Mesenchymal stem cell (in vitro differentiated cells and primary cell): ENCODE measurements at regions not wholly inside any gene's neighbourhood (a gene's known extent, or its start where the extent isn't known, plus 50 kb on each side); places are given as distances from the start of the nearest gene placed in this dataset.
A peak's percentile ranks its signal among the peaks of the same experiment; 100 is the strongest.

Experiments used
- DNase-seq: peaks from one replicate; pipeline ENCODE4 v3.0.0-alpha.2; 2013
- H2AFZ ChIP-seq: one replicate; pipeline ENCODE4 v1.6.1; 2013; ENCODE audit warnings: low read depth, mild to moderate bottlenecking, control low read depth, inconsistent platforms, low read length, moderate library complexity
- H2AK5ac ChIP-seq: 2 replicates; pipeline ENCODE4 v1.6.1; 2013; ENCODE audit warnings: low read length, moderate library complexity, mild to moderate bottlenecking, inconsistent platforms; ENCODE audit not compliant: severe bottlenecking
- H2BK120ac ChIP-seq: one replicate; pipeline ENCODE4 v1.6.1; 2013; ENCODE audit warnings: low read depth, mild to moderate bottlenecking, inconsistent platforms, low read length, moderate library complexity
- H2BK12ac ChIP-seq, 2 experiments: one replicate each; pipeline ENCODE4 v1.6.1; 2013; ENCODE audit warnings: inconsistent platforms in 2 of 2, low read length in 2 of 2, mild to moderate bottlenecking in 2 of 2, moderate library complexity in 2 of 2, control low read depth in 1 of 2
- H2BK15ac ChIP-seq: one replicate; pipeline ENCODE4 v1.6.1; 2013; ENCODE audit warnings: mild to moderate bottlenecking, low read depth, inconsistent platforms; ENCODE audit not compliant: poor library complexity, severe bottlenecking
- H2BK5ac ChIP-seq: 2 replicates; pipeline ENCODE4 v1.6.1; 2013; ENCODE audit warnings: low read depth, mild to moderate bottlenecking, low read length, control low read depth, inconsistent platforms; ENCODE audit not compliant: poor library complexity, severe bottlenecking
- H3K14ac ChIP-seq, 2 experiments: one replicate each; pipeline ENCODE4 v1.6.1; 2013; ENCODE audit warnings: inconsistent platforms in 2 of 2, low read length in 2 of 2, control low read depth in 1 of 2, mild to moderate bottlenecking in 1 of 2, moderate library complexity in 1 of 2
- H3K18ac ChIP-seq, 2 experiments: one replicate each; pipeline ENCODE4 v1.6.1; 2013; ENCODE audit warnings: inconsistent platforms in 2 of 2, low read length in 2 of 2, control low read depth in 1 of 2, low read depth in 1 of 2, mild to moderate bottlenecking in 1 of 2
- H3K23ac ChIP-seq, 2 experiments: one replicate each; pipeline ENCODE4 v1.6.1; 2013; ENCODE audit warnings: inconsistent platforms in 2 of 2, low read length in 2 of 2, mild to moderate bottlenecking in 2 of 2, moderate library complexity in 2 of 2, control low read depth in 1 of 2
- H3K27ac ChIP-seq: 2 replicates; pipeline ENCODE4 v1.5.1; 2013; ENCODE audit warnings: mild to moderate bottlenecking, moderate library complexity, low read length, control low read depth, inconsistent platforms; ENCODE audit not compliant: poor library complexity, severe bottlenecking
- H3K27me3 ChIP-seq, 2 experiments: 2 replicates each; pipeline versions ENCODE4 v1.6.1 to v1.7.0; 2013; ENCODE audit warnings: low read length in 2 of 2, mild to moderate bottlenecking in 2 of 2, moderate library complexity in 2 of 2, control low read depth in 1 of 2, inconsistent platforms in 1 of 2; ENCODE audit not compliant: control insufficient read depth in 1 of 2, insufficient read depth in 1 of 2
- H3K36me3 ChIP-seq, 2 experiments: 2 replicates each; pipeline versions ENCODE4 v1.6.1 to v1.7.0; 2013; ENCODE audit warnings: low read length in 2 of 2, control low read depth in 1 of 2, inconsistent platforms in 1 of 2, low read depth in 1 of 2, mild to moderate bottlenecking in 1 of 2; ENCODE audit not compliant: insufficient read depth in 2 of 2, control insufficient read depth in 1 of 2
- H3K4ac ChIP-seq, 2 experiments: one replicate each; pipeline ENCODE4 v1.6.1; 2013; ENCODE audit warnings: inconsistent platforms in 2 of 2, low read length in 2 of 2, mild to moderate bottlenecking in 2 of 2, moderate library complexity in 2 of 2, control low read depth in 1 of 2, low read depth in 1 of 2
- H3K4me1 ChIP-seq: 2 replicates; pipeline ENCODE4 v1.6.1; 2013; ENCODE audit warnings: low read depth, low read length, control low read depth; ENCODE audit not compliant: control insufficient read depth, insufficient read depth
- H3K4me2 ChIP-seq: 2 replicates; pipeline ENCODE4 v1.6.1; 2013; ENCODE audit warnings: low read length, mild to moderate bottlenecking, inconsistent platforms; ENCODE audit not compliant: poor library complexity, severe bottlenecking
- H3K4me3 ChIP-seq, 2 experiments: 2 replicates each; pipeline versions ENCODE4 v1.5.1 to v1.7.0; 2013; ENCODE audit warnings: low read length in 2 of 2, mild to moderate bottlenecking in 2 of 2, control low read depth in 1 of 2, low read depth in 1 of 2; ENCODE audit not compliant: insufficient read depth in 1 of 2
- H3K79me1 ChIP-seq: replicated peaks from 2 replicates; pipeline ENCODE4 v1.6.1; 2013; ENCODE audit warnings: mild to moderate bottlenecking, control low read depth, low read length, inconsistent platforms; ENCODE audit not compliant: poor library complexity, severe bottlenecking
- H3K9ac ChIP-seq: 2 replicates; pipeline ENCODE4 v1.7.0; 2013; ENCODE audit warnings: mild to moderate bottlenecking, low read length, moderate library complexity
- H3K9me3 ChIP-seq: 2 replicates; pipeline ENCODE4 v1.7.0; 2013; ENCODE audit warnings: mild to moderate bottlenecking, low read length; ENCODE audit not compliant: control insufficient read depth
- H4K8ac ChIP-seq: one replicate; pipeline ENCODE4 v1.6.1; 2013; ENCODE audit warnings: inconsistent platforms, mild to moderate bottlenecking, low read length, moderate library complexity
- H4K91ac ChIP-seq: one replicate; pipeline ENCODE4 v1.6.1; 2013; ENCODE audit warnings: mild to moderate bottlenecking, low read length, inconsistent platforms
- WGBS: methylation state at CpG from one replicate; pipeline ENCODE4 v1.1.7; 2013; ENCODE audit warnings: mixed read lengths; 5-methylcytosine and 5-hydroxymethylcytosine counted together

- no peak overlapping the region for H2BK12ac ChIP-seq
- no peaks in the 10 kb centered on the region for H3K9me3 ChIP-seq
- no peak overlapping the region for H4K8ac ChIP-seq
- no peak overlapping the region for H3K18ac ChIP-seq
- H2BK15ac ChIP-seq, result no peak overlapping the region
- WGBS, result 79% methylated on average over 5 of the region's 5 CpGs
- H3K27me3 ChIP-seq, result no peaks in the 10 kb centered on the region
- H3K36me3 ChIP-seq, result no peaks in the 10 kb centered on the region
- no peaks in the 10 kb centered on the region for H3K79me1 ChIP-seq
- no peak overlapping the region for H3K27ac ChIP-seq
- no peak overlapping the region for H3K14ac ChIP-seq
- no peak overlapping the region for H4K91ac ChIP-seq
- no peak overlapping the region for H2AFZ ChIP-seq
- H3K4me3 ChIP-seq, result no peak overlapping the region
- peak; percentile 15 for DNase-seq
- no peak overlapping the region for H2BK120ac ChIP-seq
- H3K4ac ChIP-seq, result no peak overlapping the region
- H2AK5ac ChIP-seq, result no peak overlapping the region
- no peak overlapping the region for H3K4me2 ChIP-seq
- no peak overlapping the region for H3K23ac ChIP-seq
- H3K4me1 ChIP-seq, result no peaks in the 10 kb centered on the region
- H3K9ac ChIP-seq, result no peak overlapping the region
- H2BK5ac ChIP-seq, result no peak overlapping the region
Measured at GRCh38 chr1:187203257-187203656, 374.5 kb downstream of the PLA2G4A start.

GRCh38 chr1:187212377-187212776 lies 383.6 kb downstream of the PLA2G4A start:
- H3K27ac ChIP-seq, result no peak overlapping the region
- H3K36me3 ChIP-seq, result no peaks in the 10 kb centered on the region
- H2AK5ac ChIP-seq, result no peak overlapping the region
- DNase-seq, result no peak
- H3K23ac ChIP-seq, result no peak overlapping the region
- 94% methylated on average over 2 of the region's 2 CpGs for WGBS
- no peak overlapping the region for H3K18ac ChIP-seq
- no peaks in the 10 kb centered on the region for H3K4me1 ChIP-seq
- H3K4me3 ChIP-seq, result no peak overlapping the region
- no peak overlapping the region for H2BK12ac ChIP-seq
- H2BK5ac ChIP-seq, result no peak overlapping the region
- H3K9ac ChIP-seq, result no peak overlapping the region
- H4K91ac ChIP-seq, result no peak overlapping the region
- no peak overlapping the region for H2BK15ac ChIP-seq
- H2BK120ac ChIP-seq, result no peak overlapping the region
- no peaks in the 10 kb centered on the region for H3K79me1 ChIP-seq
- H3K4ac ChIP-seq, result no peak overlapping the region
- H4K8ac ChIP-seq, result no peak overlapping the region
- H3K9me3 ChIP-seq, result no peaks in the 10 kb centered on the region
- no peak overlapping the region for H2AFZ ChIP-seq
- H3K4me2 ChIP-seq, result no peak overlapping the region
- no peaks in the 10 kb centered on the region for H3K27me3 ChIP-seq
- H3K14ac ChIP-seq, result no peak overlapping the region

- no CpG with 5 or more reads among the region's 2 CpGs for WGBS
- Histone ChIP-seq H2AK5ac (no peak overlapping the region), H2BK120ac (no peak overlapping the region)
Measured at GRCh38 chr1:187226396-187226795, 397.6 kb downstream of the PLA2G4A start.

GRCh38 chr1:187228790-187229189 lies 400.0 kb downstream of the PLA2G4A start:
- H3K14ac ChIP-seq, result no peak overlapping the region
- H3K9me3 ChIP-seq, result no peaks in the 10 kb centered on the region
- H2AK5ac ChIP-seq, result no peak overlapping the region
- H3K23ac ChIP-seq, result no peak overlapping the region
- H2BK120ac ChIP-seq, result no peak overlapping the region
- no peak overlapping the region for H4K8ac ChIP-seq
- no peak overlapping the region for H2BK12ac ChIP-seq
- no peak overlapping the region for H3K18ac ChIP-seq
- no peak overlapping the region for H3K9ac ChIP-seq
- no peaks in the 10 kb centered on the region for H3K4me1 ChIP-seq
- no peaks in the 10 kb centered on the region for H3K79me1 ChIP-seq
- no peak overlapping the region for H3K4me3 ChIP-seq
- no peak overlapping the region for H3K4ac ChIP-seq
- H2BK5ac ChIP-seq, result no peak overlapping the region
- no peak overlapping the region for H4K91ac ChIP-seq
- DNase-seq, result no peak
- H3K27ac ChIP-seq, result no peak overlapping the region
- H2BK15ac ChIP-seq, result no peak overlapping the region
- no CpG with 5 or more reads among the region's 1 CpG for WGBS
- H3K27me3 ChIP-seq, result no peaks in the 10 kb centered on the region
- H2AFZ ChIP-seq, result no peak overlapping the region
- H3K36me3 ChIP-seq, result no peaks in the 10 kb centered on the region
- no peak overlapping the region for H3K4me2 ChIP-seq

More at GRCh38 chr1:187226396-187226795, 397.6 kb downstream of the PLA2G4A start:
- H3K79me1 ChIP-seq, result no peaks in the 10 kb centered on the region
- no peak overlapping the region for H2BK12ac ChIP-seq
- no peaks in the 10 kb centered on the region for H3K27me3 ChIP-seq
- H2BK5ac ChIP-seq, result no peak overlapping the region
- no peak overlapping the region for H3K23ac ChIP-seq
- H3K4ac ChIP-seq, result no peak overlapping the region
- no peak overlapping the region for H3K9ac ChIP-seq
- no peaks in the 10 kb centered on the region for H3K36me3 ChIP-seq
- H4K8ac ChIP-seq, result no peak overlapping the region
- no peak overlapping the region for H3K14ac ChIP-seq
- H2AFZ ChIP-seq, result no peak overlapping the region
- H3K27ac ChIP-seq, result no peak overlapping the region
- H4K91ac ChIP-seq, result no peak overlapping the region
- no peaks in the 10 kb centered on the region for H3K4me1 ChIP-seq
- no peaks in the 10 kb centered on the region for H3K9me3 ChIP-seq
- H3K18ac ChIP-seq, result no peak overlapping the region
- H3K4me3 ChIP-seq, result no peak overlapping the region
- no peak overlapping the region for H2BK15ac ChIP-seq
- H3K4me2 ChIP-seq, result no peak overlapping the region
- no peak for DNase-seq
